ENCODE measurements at regions not wholly inside any gene's neighbourhood (a gene's known extent, or its start where the extent isn't known, plus 50 kb on each side); places are given as distances from the start of the nearest gene placed in this dataset.

DNA sequence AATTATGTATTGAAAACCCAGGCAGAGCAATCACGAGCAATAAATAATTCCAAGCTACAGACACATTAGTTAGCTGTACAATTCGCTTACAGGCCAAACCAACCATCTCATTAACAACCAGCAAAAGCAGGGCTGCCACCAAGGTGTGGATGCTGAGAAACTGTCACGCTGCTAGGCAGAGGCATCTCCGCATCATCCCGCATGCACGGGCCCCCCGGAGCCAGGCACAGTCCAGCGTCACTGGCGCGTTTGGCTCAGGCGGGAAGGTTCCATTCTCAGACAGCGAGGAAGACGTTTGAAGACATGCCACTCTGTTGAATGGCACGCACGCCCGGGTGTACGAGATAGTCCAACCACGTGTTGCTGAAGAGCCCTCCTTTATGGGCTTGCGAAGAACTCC, 184.0 kb downstream of the OLFM1 start:
- ATAC-seq = no peak
- TF ChIP-seq ZC3H10 (CRISPR knock-in tag; IDR thresholded peaks at IDR 0.05) = no peak
- TF ChIP-seq CSDC2 (CRISPR knock-in tag; IDR thresholded peaks at IDR 0.05) = no peak
- TF ChIP-seq ESRRG (CRISPR knock-in tag; IDR thresholded peaks at IDR 0.05) = no peak

DNA sequence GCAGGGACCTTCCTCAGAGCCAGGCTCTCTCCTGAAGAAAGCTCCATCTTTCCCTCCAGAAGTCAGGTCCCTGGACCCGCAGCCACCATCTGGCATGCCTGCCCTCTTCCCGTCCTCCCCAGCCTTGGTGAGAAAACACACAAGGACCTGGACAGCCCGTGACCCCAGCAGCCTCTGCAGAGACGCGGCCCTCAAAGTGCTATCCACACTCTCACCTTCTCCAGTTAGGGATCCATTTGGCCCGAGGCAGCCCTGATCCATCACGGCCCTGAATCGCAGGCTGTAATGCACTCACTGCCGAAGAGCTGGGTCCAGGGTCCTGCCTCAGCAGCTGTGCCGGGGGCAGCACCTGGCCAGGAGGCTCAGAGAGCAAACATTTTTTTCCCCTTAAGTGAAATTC, 185.1 kb downstream of the OLFM1 start:
- TF ChIP-seq ZC3H10 (CRISPR knock-in tag; IDR thresholded peaks at IDR 0.05) = no peak
- no peak for ATAC-seq

DNA sequence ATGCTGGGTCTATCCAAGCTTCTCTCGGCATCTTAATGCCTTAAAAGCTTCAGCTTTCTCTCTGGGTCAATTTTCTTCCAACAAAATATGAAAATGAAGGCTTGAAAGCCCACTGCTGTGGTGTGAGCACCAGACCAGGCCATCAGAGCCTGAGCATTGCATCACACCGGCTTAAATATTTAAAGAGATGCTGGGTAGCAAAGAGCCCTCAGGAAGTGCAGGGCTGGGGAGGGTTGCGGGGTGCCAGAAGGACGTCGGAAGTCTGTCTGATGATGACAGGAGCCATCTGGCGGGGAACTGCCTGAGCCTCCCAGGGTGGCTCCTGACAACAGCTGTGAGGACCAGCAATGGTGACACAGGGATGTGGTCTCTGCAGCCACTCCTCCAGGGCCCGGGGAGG, 185.5 kb downstream of the OLFM1 start:
- no peak for ATAC-seq
- TF ChIP-seq TOX (CRISPR knock-in tag; IDR thresholded peaks at IDR 0.05; ENCODE audit: borderline replicate concordance) = no peak
- TF ChIP-seq, protein P1, sequence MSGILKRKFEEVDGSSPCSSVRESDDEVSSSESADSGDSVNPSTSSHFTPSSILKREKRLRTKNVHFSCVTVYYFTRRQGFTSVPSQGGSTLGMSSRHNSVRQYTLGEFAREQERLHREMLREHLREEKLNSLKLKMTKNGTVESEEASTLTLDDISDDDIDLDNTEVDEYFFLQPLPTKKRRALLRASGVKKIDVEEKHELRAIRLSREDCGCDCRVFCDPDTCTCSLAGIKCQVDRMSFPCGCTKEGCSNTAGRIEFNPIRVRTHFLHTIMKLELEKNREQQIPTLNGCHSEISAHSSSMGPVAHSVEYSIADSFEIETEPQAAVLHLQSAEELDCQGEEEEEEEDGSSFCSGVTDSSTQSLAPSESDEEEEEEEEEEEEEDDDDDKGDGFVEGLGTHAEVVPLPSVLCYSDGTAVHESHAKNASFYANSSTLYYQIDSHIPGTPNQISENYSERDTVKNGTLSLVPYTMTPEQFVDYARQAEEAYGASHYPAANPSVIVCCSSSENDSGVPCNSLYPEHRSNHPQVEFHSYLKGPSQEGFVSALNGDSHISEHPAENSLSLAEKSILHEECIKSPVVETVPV (CRISPR knock-in tag; IDR thresholded peaks at IDR 0.05) = no peak
- TF ChIP-seq ISL1 (CRISPR knock-in tag; IDR thresholded peaks at IDR 0.05) = no peak
- TF ChIP-seq TSHZ2 (CRISPR knock-in tag; IDR thresholded peaks at IDR 0.05) = no peak
- TF ChIP-seq, protein P2, sequence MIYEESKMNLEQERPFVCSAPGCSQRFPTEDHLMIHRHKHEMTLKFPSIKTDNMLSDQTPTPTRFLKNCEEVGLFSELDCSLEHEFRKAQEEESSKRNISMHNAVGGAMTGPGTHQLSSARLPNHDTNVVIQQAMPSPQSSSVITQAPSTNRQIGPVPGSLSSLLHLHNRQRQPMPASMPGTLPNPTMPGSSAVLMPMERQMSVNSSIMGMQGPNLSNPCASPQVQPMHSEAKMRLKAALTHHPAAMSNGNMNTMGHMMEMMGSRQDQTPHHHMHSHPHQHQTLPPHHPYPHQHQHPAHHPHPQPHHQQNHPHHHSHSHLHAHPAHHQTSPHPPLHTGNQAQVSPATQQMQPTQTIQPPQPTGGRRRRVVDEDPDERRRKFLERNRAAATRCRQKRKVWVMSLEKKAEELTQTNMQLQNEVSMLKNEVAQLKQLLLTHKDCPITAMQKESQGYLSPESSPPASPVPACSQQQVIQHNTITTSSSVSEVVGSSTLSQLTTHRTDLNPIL (CRISPR knock-in tag; IDR thresholded peaks at IDR 0.05; ENCODE audit: low read depth) = no peak
- no peak for TF ChIP-seq TCF4 (CRISPR knock-in tag; IDR thresholded peaks at IDR 0.05; ENCODE audit: borderline replicate concordance)
- no peak for TF ChIP-seq ESRRG (CRISPR knock-in tag; IDR thresholded peaks at IDR 0.05)
- no peak for TF ChIP-seq ZNF565 (CRISPR knock-in tag; conservative IDR thresholded peaks at IDR 0.05; ENCODE audit: low read depth)
- TF ChIP-seq ZFP30 (CRISPR knock-in tag; IDR thresholded peaks at IDR 0.05) = no peak
- no peak for TF ChIP-seq ARNTL (CRISPR knock-in tag; IDR thresholded peaks at IDR 0.05; ENCODE audit: borderline replicate concordance, low read depth)
- TF ChIP-seq POU6F1 (CRISPR knock-in tag; IDR thresholded peaks at IDR 0.05; ENCODE audit: borderline replicate concordance, low read depth) = no peak
- TF ChIP-seq BACH2 (CRISPR knock-in tag; IDR thresholded peaks at IDR 0.05; ENCODE audit: borderline replicate concordance) = no peak
- TF ChIP-seq ZFP3 (CRISPR knock-in tag; IDR thresholded peaks at IDR 0.05) = no peak
- no peak for TF ChIP-seq ZNF70 (CRISPR knock-in tag; IDR thresholded peaks at IDR 0.05)
- no peak for TF ChIP-seq SNAI2 (CRISPR knock-in tag; IDR thresholded peaks at IDR 0.05)
- TF ChIP-seq PPARA (CRISPR knock-in tag; IDR thresholded peaks at IDR 0.05; ENCODE audit: borderline replicate concordance) = no peak
- TF ChIP-seq, protein P3, sequence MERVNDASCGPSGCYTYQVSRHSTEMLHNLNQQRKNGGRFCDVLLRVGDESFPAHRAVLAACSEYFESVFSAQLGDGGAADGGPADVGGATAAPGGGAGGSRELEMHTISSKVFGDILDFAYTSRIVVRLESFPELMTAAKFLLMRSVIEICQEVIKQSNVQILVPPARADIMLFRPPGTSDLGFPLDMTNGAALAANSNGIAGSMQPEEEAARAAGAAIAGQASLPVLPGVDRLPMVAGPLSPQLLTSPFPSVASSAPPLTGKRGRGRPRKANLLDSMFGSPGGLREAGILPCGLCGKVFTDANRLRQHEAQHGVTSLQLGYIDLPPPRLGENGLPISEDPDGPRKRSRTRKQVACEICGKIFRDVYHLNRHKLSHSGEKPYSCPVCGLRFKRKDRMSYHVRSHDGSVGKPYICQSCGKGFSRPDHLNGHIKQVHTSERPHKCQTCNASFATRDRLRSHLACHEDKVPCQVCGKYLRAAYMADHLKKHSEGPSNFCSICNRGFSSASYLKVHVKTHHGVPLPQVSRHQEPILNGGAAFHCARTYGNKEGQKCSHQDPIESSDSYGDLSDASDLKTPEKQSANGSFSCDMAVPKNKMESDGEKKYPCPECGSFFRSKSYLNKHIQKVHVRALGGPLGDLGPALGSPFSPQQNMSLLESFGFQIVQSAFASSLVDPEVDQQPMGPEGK (CRISPR knock-in tag; IDR thresholded peaks at IDR 0.05; ENCODE audit: borderline replicate concordance) = no peak
- TF ChIP-seq ZC3H10 (CRISPR knock-in tag; IDR thresholded peaks at IDR 0.05) = no peak

- ATAC-seq = no peak
- no peak for TF ChIP-seq CSDC2 (CRISPR knock-in tag; IDR thresholded peaks at IDR 0.05)
- TF ChIP-seq OSR1 (CRISPR knock-in tag; IDR thresholded peaks at IDR 0.05) = no peak
- TF ChIP-seq PPARA (CRISPR knock-in tag; IDR thresholded peaks at IDR 0.05; ENCODE audit: borderline replicate concordance) = no peak
- TF ChIP-seq, protein P2 (CRISPR knock-in tag; IDR thresholded peaks at IDR 0.05; ENCODE audit: low read depth) = no peak
- no peak for TF ChIP-seq ZFP3 (CRISPR knock-in tag; IDR thresholded peaks at IDR 0.05)
- no peak for TF ChIP-seq TOX (CRISPR knock-in tag; IDR thresholded peaks at IDR 0.05; ENCODE audit: borderline replicate concordance)
- no peak for TF ChIP-seq ZNF565 (CRISPR knock-in tag; conservative IDR thresholded peaks at IDR 0.05; ENCODE audit: low read depth)
- TF ChIP-seq RARB (CRISPR knock-in tag; IDR thresholded peaks at IDR 0.05) = no peak
- no peak for TF ChIP-seq ARNTL (CRISPR knock-in tag; IDR thresholded peaks at IDR 0.05; ENCODE audit: borderline replicate concordance, low read depth)
- no peak for TF ChIP-seq ZNF70 (CRISPR knock-in tag; IDR thresholded peaks at IDR 0.05)
- no peak for TF ChIP-seq GLIS3 (CRISPR knock-in tag; IDR thresholded peaks at IDR 0.05)
- no peak for TF ChIP-seq ISL1 (CRISPR knock-in tag; IDR thresholded peaks at IDR 0.05)
- TF ChIP-seq TSHZ2 (CRISPR knock-in tag; IDR thresholded peaks at IDR 0.05) = no peak
These were observed 187.7 kb downstream of the OLFM1 start for GRCh38 chr9:135275163-135275562.

Measured in SK-N-SH treated with all-trans-retinoic acid at 6 μM for 48 hours (cell line).